ENCODE measurements at regions not wholly inside any gene's neighbourhood (a gene's known extent, or its start where the extent isn't known, plus 50 kb on each side); places are given as distances from the start of the nearest gene placed in this dataset.
"Not testable (repeated sequence)": the region's sequence is repeated elsewhere in the genome, so short reads cannot be mapped to it uniquely, and the experiment has no call there.

DNA sequence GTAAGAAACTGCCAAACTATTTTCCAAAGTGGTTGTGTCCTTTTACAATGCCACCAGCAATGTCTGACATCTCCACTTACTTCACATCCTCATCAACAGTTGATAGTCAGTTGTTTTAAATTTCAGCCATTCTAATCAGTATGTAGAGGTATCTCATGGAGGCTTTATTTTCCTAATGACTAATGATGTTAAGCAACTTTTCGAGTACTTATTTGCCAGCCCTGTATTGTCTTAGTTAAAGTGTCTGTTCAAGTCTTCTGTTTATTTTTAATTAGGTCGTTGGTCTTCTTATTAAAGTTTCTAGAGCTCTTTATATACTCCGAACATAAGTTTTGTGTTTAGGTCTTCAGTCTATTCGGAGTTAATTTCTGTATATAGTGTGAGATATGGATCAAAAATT, 54.9 kb upstream of the NBPF12 start:
- not testable (repeated sequence) for DNase-seq

DNA sequence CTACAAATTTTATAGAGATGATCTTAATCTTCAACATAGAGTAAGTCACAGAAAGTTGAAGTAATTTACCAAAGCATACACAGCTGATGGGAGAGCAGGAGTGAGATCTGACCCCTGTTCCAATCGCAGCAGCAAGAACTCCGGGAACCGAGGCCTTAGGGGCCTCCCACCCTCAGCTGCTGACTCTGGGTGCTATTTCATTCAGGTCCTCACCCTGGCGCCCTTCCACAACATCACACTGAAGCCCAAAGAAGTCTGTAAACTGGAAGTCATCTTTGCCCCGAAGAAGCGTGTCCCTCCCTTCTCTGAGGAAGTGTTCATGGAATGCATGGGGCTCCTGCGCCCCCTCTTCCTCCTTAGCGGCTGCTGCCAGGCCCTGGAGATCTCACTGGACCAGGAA, 57.0 kb upstream of the NBPF12 start:
- not testable (repeated sequence) for DNase-seq

DNA sequence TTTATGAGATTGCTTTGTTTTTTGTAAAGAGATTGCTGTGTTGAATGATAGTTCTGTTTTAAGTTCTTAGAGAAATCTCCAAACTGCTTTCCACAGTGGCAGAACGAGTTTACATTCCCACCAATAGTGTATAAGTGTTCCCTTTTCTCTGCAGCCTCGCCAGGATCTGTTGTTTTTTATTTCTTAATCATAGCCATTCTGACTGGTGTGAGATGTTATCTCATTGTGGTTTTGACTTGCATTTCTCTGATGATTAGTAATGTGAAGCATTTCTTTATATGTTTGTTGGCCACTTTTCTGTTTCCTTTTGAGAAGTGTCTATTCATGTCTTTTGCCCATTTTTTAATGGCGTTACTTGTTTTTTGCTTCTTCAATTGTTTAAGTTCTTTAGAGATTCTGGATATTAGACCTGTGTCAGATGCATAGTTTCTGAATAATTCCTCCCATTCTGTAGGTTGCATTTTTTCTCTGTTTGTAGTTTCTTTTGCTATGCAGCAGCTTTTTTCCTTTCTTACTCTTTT, 74.3 kb upstream of the NBPF12 start:
- not testable (repeated sequence) for DNase-seq

DNA sequence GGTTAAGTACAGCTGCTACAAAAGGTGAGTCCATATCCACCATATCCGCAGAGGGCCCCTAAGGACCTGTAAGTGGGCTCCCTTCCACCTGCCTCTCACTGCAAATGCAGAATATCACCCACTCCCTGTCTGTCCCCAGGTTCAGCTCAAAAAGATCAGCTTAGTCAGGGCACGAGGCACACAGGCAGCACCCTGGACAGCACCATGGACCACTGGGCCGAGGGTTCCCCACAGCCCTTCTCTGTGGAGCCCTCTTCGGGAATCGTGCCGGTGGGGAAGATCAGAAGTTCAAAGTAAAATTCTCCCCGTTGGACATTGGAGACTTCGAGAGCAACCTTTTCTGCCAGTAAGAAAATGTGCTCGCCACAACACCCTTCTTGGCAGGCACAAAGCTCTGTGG, 85.0 kb upstream of the NBPF12 start:
- DNase-seq, result not testable (repeated sequence)

DNA sequence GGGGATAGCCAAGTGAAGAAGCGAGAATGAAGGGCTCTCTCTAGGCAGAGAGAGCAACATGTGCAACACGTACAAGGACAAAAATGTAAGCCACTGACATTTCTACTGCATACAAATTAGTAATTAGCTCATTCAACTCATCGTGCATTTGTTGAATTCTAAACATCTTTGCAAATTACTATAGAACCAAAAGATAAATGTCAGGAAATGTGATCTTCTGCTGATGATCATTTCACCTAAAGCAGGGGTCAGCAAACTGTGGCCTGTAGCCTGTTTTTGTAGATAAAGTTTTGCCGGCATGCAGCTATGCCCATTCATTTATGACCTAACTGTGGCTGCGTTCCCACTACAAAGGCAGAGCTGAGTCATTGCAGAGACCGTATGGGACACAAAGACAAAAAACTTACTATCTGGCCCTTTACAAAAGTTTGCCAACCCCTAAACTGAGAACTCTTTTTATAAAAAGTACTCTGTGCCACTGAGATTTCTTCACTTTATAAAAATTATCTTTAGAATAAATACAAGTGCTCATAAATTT, 87.7 kb upstream of the NBPF12 start:
- not testable (repeated sequence) for DNase-seq

DNA sequence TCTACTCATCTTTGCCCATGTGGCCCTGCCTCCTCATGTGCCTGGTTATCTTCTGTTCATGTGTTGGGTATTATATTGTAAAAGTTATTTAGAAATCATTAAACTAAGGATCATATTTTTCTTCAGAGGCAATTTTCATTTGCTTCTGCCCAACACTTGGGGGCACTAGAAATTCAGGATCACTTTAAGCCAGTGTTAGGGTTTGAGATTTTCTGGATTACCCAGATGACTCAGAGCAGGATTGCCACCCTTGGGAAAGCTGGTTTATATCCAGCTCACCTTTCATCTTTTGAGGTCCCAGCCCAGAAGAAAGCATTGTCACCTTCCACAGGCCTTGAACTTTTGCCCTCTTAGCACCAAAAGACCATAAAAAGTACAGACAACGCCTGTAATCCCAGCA, 99.4 kb upstream of the NBPF12 start:
- DNase-seq, result not testable (repeated sequence)

DNA sequence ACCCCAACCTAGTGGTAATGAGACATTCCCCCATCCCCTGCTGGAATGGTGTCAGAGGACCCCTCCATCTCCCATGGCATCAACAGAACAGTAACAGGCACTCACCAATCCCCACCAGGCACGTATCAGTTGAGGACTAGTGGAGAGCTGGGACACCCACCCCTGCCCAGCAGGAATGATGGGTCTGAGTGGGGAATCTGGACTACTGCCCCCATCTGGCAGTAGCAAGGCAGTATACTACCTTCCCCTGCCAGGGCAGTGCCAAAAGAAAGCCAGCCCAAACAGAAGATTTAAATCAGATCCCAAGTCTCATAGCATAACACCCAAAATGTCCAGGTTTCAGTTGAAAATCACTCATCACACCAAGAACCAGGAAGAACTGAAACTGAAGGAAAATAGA, 111.2 kb upstream of the NBPF12 start:
- not testable (repeated sequence) for DNase-seq

DNA sequence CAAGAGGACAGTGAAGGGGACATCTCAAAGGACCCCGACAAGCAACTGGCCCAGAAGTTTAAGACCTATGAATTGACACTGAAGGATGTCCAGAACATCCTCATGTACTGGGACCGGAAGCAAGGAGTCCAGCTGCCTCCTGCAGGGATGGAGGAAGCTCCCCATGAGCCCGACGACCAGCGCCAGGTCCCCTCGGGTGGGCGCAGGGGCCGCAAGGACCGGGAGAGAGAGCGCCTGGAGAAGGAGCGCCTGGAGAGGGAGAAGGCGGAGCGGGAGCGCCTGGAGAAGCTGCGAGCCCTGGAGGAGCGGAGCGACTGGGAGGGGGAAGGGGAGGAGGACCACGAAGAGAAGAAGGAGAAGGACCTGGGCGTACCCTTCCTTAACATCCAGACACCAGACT, 143.9 kb upstream of the NBPF12 start:
- DNase-seq, result not testable (repeated sequence)

DNA sequence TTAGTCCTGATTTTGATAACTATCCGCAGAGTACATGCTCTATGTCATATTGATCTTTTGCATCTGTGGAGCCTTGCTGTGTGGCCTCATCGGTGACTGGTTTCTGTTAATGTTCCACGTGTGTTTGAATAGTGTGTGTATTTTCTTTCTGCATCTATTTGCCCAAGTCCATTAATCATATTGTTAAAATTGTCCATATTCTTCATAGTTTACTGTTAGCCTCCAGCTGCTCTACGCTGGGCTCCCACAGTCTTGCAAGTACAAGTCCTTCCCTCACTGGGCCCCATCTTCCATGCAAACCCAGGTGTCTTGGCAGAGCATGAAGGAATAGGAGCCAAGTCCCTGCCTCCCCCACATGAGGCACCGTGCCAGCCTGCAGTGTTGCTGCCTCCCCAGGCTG, 145.4 kb upstream of the NBPF12 start:
- DNase-seq, result not testable (repeated sequence)

DNA sequence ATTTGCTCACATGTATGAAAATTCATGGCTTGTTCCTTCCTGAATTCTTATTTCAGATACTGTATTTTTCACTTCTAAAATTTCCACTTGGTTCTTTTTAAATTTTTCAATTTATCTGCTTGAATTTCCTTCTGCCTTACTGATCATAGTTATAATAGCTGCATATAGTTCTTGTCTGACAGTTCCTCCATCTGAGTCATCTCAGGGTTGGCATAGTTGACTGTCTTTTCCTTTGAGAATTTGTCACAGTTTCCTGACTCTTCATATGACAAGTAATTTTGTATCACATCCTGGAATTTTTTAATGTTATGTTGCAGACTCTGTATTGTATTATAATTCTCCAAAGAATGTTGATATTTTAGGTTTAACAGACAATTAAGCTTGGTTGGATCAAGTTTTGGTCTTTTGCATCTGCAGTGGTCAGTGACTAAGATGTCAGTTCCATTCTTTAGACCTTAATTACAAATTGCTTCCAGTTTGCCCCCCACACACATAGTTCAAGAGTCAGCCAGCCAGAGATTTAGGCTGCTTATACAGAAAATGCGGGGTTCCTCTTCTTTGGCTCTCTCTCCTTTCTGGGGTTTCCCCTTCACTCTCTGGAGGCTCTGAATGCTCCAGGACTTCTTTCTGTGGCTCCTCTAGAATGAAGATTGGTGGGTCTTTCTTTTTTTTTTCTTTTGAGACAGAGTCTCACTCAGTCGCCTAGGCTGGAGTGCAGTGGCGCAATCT, 153.7 kb upstream of the NBPF12 start:
- DNase-seq, result not testable (repeated sequence)

DNA sequence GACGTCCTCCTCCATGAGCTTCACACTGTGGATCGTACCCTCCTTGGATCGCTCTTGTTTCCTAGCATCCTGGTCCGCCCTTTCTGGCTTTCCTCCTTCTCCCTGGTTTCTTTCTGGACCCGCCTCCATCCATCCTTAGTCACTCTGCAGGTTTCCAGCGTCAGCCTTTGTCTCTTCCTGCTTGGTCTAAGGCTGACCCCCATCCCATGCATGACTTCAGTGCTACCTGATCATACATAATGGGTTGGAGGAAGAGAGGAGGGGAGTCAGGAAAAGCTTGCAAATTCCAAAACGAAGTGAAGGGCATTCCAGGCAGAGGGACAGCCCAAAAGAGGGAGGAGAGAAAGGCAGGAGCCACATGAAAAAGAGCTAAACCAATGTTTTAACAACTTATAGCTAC, 156.9 kb upstream of the NBPF12 start:
- DNase-seq, result not testable (repeated sequence)

DNA sequence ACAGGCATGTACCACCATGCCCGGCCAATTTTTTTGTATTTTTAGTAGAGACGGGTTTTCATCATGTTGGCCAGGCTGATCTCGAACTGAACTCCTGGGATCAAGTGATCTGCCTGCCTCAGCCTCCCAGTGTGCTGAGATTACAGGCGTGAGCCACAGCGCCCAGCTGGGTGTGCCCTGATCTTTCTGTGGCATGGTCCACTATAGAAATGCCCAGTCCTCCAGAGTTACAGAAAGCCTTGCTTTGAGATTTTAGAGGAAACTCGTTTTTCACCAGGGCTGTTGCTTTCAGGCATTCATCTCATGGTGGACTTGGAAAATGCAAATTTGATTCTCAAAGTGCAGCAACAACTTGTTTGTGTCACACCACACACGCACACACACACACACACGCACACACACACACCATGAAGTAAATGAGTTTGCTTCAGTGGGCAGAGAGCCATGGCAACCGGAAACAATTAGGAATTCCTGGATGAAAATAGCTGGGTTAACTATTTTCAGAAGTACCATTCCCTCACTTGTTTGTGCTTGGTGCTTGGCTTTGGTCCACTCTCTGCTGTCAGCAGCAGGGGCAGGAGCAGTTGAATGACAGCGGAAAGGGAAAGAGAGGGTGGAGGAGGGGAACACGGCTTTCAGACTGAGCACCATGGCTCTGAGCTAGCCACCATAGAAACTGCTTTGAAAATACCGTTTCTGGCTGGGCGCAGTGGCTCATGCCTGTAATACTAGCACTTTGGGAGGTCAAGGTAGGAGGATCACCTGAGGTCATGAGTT, 160.1 kb upstream of the NBPF12 start:
- not testable (repeated sequence) for DNase-seq

DNA sequence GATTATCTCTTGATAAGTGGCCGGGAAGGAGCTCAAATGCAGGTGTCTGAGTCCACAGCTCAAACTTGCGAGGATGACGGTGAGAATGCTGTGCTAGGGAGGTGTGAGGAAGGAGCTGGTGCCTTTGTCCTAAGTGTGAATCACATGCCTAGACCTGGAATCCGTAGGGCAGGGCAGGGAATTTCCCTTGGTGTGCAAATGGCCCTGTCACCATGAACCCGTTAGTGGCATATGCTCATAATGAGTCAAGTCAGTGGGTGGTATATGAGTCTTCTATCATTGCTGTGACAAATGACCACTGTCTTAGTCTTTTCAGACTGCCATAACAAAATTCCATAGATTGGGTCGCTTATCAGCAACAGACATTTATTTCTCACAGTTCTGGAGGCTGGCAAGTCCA, 163.1 kb upstream of the NBPF12 start:
- DNase-seq, result not testable (repeated sequence)

DNA sequence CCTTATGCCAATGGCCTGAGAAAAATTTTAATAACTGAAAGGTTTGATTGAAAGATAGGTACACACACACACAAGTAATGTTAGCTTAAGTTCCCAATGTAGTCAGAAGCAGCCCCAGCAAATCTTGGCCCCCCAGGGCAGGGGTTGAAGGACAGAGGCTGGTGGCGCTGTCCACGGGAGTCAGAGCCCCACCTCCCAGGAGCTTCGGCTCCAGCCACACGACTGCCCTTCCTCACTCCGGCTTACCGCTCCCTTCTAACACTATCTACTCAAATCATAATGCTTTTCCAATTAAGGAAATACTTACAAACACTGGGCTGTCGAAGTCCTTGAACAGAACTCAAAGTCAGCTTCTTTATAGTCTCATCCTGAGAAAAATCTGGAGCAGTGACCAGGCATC, 163.9 kb upstream of the NBPF12 start:
- not testable (repeated sequence) for DNase-seq

DNA sequence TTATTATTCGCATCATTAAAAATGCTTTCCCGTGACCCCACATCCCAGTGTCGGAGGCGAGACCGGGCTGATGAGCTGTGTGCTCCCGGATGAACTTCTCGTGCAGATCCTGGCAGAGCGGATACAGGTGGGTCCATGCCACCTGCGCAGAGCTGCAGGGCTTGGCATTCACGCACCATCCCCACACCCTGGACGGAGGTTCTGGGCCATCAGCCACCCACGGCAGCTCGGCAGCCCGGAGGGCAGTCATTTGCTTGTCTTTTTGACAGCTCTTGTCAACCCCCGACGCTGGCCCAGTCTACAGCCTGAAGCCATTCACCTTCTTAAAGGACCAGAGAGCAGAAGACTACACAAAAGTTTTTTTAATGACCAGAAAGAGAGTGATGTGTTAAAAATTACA, 166.7 kb upstream of the NBPF12 start:
- DNase-seq, result not testable (repeated sequence)

DNA sequence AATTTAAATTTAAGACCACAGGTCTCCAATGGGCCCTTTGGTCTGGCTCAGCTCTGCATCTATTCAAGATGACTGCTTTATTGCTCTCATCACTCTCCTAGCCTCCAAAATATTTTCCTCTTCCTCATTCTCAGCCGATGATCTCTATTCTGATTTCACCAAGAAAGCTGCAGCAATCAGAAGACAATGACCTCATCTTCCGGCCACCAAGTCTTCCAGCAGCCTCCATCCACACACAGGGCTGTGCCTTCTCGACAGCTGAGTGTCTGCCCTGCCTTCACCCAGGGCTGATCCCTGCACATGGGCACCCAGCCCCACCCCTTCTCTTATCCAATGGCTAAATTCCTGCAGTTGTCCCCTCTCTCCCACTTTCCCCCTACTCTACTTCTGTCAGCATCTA, 167.1 kb upstream of the NBPF12 start:
- not testable (repeated sequence) for DNase-seq

DNA sequence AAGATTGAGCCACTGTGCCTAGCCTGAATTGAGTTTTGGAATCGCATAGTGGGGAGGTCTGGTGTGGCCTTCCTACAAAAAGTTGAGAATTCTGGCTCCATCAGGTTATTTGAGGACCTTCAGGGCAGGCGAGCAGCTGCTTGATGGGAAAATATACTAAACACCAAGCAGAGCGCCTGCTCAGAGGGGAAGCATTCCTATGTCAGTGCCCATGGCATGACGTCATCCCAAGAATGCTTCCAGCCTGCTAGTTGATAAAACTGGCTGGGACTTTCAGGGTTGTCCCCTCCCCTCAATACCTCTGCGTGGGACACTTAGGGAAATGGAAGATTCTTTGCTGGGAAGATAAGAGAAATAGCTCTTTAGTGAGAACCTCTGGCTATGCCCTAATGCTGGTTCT, 174.9 kb upstream of the NBPF12 start:
- DNase-seq, result not testable (repeated sequence)

DNA sequence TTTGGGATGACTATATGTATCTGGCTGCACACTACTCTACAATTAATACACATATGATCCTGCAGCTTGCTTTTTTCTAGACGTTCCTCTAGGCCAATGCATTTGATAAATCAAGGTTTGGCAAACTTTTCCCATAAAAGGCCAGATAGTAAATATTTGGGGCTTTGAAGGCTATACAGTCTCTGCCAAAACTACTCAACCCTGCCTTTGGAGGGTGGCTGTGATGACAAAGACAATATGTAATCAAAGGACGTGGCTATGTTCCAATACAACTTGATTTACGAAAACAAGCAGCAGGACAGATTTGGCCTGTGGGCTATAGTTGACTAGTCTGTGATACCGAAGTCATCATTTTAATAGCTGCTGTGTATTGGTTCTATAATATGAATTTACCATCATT, 181.3 kb upstream of the NBPF12 start:
- not testable (repeated sequence) for DNase-seq

DNA sequence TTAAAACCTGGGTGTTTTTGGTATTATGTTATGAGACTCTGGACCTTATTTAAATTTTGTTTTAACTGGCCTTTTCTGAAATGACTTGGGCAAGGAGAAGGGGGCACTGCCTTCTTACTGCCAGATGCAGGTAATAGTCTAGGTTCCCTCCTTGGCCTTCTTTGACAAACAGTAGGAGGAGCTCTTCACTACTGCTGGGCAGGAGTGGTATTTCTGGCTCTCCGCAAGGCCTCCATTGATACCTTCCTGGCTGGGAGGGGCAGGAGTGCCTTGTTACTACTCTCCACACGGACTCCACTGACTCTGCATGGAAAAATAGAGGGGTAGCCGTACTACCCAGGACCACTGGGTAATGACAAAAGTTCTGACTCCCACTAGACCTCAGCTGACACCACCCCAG, 189.4 kb upstream of the NBPF12 start:
- DNase-seq, result not testable (repeated sequence)

DNA sequence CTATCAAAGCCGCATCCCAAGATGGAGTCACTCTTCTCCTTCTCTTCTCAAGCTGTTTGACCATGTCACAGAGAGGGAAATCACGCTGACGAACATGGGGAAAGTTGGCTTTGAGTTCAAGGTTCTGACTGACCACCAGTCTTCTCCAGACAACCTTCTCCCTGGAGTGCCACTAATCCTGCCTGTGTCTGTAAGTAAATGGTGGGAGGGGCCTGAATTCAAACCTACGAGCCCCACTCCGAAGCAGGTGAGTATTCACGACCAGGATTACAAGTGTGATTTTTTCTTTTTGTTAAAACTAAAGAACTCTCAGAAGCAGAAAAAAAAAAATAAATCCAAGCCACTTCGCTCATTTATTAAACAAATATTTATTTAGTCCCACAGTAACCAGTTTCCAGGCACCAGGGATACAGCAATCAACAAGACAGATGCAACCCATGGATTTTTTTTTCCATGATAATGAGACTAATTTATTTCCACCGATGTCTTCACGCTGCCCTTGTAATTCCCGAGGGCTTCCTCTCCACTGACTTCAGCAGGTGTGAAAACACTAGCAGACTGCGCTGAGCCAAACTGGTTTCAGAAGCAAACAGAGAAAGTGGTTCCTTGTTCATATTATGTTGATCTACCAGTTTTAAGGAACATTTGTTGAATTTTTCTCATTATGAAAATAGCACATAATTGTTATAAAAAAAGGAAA, 206.0 kb upstream of the NBPF12 start:
- DNase-seq, result not testable (repeated sequence)

DNA sequence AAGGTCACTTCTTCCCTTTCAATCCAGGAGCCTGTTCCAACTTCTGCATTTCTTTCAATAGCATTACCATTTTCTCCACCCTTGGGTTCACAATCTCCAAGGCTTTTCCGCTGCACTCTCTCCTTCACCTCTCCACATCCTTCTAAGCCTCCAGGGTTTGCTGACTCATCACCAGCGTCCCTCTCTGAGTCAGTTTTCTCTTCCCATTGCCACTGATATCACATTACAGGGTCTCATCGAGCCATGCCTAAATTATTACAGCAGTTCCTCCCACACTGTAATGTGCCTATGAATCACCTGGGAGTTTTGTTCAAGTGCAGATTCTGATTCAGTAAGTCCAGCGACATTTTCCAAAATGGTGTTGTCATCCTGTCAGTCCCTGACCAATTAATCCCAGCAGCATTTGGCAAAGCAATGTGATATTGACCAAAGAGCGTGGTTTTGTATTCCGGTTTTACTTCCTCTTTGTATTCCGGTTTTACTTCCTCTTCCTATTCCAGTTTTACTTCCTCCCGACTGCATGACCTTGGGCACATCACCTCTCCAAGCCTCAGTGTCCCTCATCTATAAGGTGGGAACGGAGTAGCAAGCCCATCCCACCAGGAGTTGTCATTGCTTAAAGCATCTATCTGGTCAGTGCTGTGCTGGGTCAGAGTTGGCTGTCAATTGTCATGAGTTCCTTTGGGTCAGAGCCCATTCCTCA, 208.3 kb upstream of the NBPF12 start:
- not testable (repeated sequence) for DNase-seq

DNA sequence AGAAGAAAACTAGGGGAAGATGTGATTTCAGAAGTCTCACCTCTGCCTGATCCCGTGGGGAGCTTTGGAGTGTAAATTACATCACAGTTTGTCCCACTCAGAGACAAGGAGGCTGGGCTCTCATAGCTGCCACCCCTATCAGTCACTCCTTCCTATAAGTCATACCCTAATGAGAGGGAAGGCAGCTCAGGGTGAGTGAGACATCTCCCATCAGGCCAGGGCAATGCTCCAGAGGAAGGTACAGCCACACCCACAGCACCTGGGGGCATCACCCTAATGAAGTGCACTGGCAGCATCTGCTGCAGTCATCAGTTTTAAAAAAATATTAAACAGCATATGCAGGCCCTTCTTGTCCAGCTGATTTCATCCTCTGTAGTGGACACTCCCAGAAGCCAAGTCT, 223.1 kb upstream of the NBPF12 start:
- not testable (repeated sequence) for DNase-seq
